ENCODE measurements at regions not wholly inside any gene's neighbourhood (a gene's known extent, or its start where the extent isn't known, plus 50 kb on each side); places are given as distances from the start of the nearest gene placed in this dataset.

DNA sequence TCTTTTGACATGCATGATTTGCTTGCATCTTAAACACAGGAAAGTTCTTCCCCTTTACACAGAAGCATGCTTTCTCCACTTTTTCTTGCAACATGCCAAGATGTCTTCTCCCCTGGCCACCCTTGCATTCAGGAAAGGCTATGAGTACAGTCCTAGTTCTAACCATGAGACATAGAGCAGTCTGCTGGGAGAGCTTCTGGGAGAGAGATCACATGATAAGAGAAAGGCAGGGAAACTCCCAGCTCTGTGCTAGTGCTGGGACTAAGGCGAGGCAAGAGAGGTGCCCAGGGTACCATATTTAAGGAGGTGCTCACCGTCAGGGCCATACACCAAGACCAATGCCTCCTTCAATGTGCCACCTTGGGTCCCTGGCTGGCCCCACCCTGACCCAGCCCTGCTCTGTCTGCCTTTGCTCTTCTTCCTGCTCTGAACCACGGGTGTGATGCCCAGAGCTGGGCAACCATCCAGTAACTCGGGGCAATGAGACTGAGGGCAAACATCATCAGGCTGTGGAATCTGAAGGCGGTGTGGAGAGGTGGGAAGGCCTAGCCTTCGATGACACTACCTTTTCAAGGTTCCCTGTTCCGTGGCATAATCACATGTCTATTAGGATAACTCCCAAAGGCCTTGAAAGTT, 77.4 kb upstream of the PRR20G start:
- H2AFZ ChIP-seq (ENCODE audit: low read depth, low read length), result no peak overlapping the region
- CTCF ChIA-PET, result interaction anchor here (2.0 kb wide), 1 partner anchor 9 kb away, joined by 8 read pairs; no protein-coding TSS in a partner anchor

More for the DNA sequence above, 77.4 kb upstream of the PRR20G start:
- dilution Hi-C loops (cut with MboI; ENCODE audit: extremely low pct_ligation_motif_present, low sequenced_read_pairs) (no loop called here), intact Hi-C loops (cut with micrococcal nuclease) (no loop called here)
- Histone ChIP-seq H3K4me1 (ENCODE audit: control insufficient read depth, extremely low read depth, insufficient read depth, low read length) (no peaks in the 10 kb centered on the region), H3K27ac (ENCODE audit: insufficient read depth, low read depth, low read length) (no peak overlapping the region), H4K20me1 (replicated peaks; ENCODE audit: control insufficient read depth, extremely low read depth, insufficient read depth, low read length) (no peaks in the 10 kb centered on the region), H3K9me1 (replicated peaks; ENCODE audit: control insufficient read depth, extremely low read depth, insufficient read depth, low read length) (no peaks in the 10 kb centered on the region), H3K9ac (replicated peaks; ENCODE audit: extremely low read depth, insufficient read depth, low read length) (no peak overlapping the region), H3K4me2 (ENCODE audit: insufficient read depth, low read length) (no peak overlapping the region), H3K79me2 (ENCODE audit: control insufficient read depth, insufficient read depth, low read length) (no peaks in the 10 kb centered on the region), H3K9me3 (replicated peaks; ENCODE audit: control insufficient read depth, insufficient read depth, low read length) (no peaks in the 10 kb centered on the region), H3K36me3 (ENCODE audit: control insufficient read depth in 2 of 2, extremely low read depth in 1 of 2, insufficient read depth in 2 of 2, low read length in 2 of 2) (no peaks in the 10 kb centered on the region), H3K27me3 (ENCODE audit: control insufficient read depth in 2 of 2, insufficient read depth in 2 of 2, low read length in 2 of 2) (peaks cover 3 to 5% of the 10 kb centered on the region in 2 experiments), H3K4me3 (replicated peaks in 1 of 3; ENCODE audit: insufficient read depth in 1 of 3, low read depth in 1 of 3, low read length in 3 of 3) (no peak overlapping the region)
- POLR2A ChIA-PET, result no interaction called here
- no peak for TF ChIP-seq POLR2A (IDR thresholded peaks at IDR 0.05; ENCODE audit: low read depth, low read length)
- TF ChIP-seq, protein P1, sequence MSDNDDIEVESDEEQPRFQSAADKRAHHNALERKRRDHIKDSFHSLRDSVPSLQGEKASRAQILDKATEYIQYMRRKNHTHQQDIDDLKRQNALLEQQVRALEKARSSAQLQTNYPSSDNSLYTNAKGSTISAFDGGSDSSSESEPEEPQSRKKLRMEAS (IDR thresholded peaks at IDR 0.05; ENCODE audit: insufficient read depth, insufficient read length), result no peak
- TF ChIP-seq MYC (IDR thresholded peaks at IDR 0.05; ENCODE audit: low read depth, low read length), result no peak
- no peak for TF ChIP-seq GATA2 (IDR thresholded peaks at IDR 0.05; ENCODE audit: insufficient read depth, insufficient read length, low read depth, low read length)
- TF ChIP-seq JUN (IDR thresholded peaks at IDR 0.05; ENCODE audit: borderline replicate concordance, insufficient read depth, insufficient read length, low read depth), result no peak
- TF ChIP-seq, protein P2, sequence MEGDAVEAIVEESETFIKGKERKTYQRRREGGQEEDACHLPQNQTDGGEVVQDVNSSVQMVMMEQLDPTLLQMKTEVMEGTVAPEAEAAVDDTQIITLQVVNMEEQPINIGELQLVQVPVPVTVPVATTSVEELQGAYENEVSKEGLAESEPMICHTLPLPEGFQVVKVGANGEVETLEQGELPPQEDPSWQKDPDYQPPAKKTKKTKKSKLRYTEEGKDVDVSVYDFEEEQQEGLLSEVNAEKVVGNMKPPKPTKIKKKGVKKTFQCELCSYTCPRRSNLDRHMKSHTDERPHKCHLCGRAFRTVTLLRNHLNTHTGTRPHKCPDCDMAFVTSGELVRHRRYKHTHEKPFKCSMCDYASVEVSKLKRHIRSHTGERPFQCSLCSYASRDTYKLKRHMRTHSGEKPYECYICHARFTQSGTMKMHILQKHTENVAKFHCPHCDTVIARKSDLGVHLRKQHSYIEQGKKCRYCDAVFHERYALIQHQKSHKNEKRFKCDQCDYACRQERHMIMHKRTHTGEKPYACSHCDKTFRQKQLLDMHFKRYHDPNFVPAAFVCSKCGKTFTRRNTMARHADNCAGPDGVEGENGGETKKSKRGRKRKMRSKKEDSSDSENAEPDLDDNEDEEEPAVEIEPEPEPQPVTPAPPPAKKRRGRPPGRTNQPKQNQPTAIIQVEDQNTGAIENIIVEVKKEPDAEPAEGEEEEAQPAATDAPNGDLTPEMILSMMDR (IDR thresholded peaks at IDR 0.05; ENCODE audit: extremely low read depth in 1 of 2, insufficient read depth in 1 of 2, low read depth in 1 of 2, low read length in 2 of 2), result no peak
- TF ChIP-seq EZH2 (IDR thresholded peaks at IDR 0.05; ENCODE audit: borderline replicate concordance, low read depth, low read length, severe bottlenecking), result no peak
- TF ChIP-seq FOS (IDR thresholded peaks at IDR 0.05; ENCODE audit: borderline replicate concordance, insufficient read depth, low read length), result no peak
- no peak for TF ChIP-seq POLR2AphosphoS5 (IDR thresholded peaks at IDR 0.05; ENCODE audit: insufficient read depth, low read depth, low read length)
- DNase-seq (ENCODE audit: low read depth, low spot score) (no peak), FAIRE-seq (no peak)
- BruUV-seq (replicated peaks), result no TSS peak

Measured in endothelial cell of umbilical vein (primary cell).